Testis (tissue), 2 donors: ENCODE measurements at regions not wholly inside any gene's neighbourhood (a gene's known extent, or its start where the extent isn't known, plus 50 kb on each side); places are given as distances from the start of the nearest gene placed in this dataset.

Source experiments
- POLR2A ChIP-seq: fragments of 450-650 bp; IDR thresholded peaks from one replicate; pipeline ENCODE4 v1.6.1; 2017; ENCODE audit warnings: antibody characterized with exemption, mild to moderate bottlenecking, moderate library complexity
- TF ChIP-seq, protein P1 (sequence below), 3 experiments: fragments of 450-650 bp in 2 of 3; fragments of 200-600 bp in 1 of 3; sonication (generic) in 1 of 3; IDR thresholded peaks; one replicate each; pipeline ENCODE4 v1.5.1; 2016 to 2019; ENCODE audit warnings: antibody characterized with exemption in 3 of 3, mild to moderate bottlenecking in 2 of 3, moderate library complexity in 1 of 3

DNA sequence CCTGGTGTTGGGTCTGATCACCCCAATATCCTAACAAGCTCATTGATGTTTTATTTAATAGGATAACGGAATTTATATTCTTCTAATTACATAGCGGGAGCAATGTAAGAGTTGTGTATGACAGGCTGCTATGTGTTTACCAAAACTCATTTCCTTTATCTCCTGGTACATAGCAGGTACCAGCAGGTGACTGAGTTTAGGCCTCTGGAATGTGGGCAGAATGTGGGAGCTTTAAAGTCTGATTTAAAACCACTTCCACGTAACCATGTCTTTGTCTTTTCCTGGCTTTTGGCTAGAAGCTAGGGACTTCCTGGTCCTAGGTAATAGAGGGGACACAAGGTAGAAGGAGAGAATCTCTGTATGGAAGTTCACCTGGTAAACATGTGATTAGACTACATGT is 504.6 kb upstream of the SYNCRIP start:
- TF ChIP-seq, protein P1, sequence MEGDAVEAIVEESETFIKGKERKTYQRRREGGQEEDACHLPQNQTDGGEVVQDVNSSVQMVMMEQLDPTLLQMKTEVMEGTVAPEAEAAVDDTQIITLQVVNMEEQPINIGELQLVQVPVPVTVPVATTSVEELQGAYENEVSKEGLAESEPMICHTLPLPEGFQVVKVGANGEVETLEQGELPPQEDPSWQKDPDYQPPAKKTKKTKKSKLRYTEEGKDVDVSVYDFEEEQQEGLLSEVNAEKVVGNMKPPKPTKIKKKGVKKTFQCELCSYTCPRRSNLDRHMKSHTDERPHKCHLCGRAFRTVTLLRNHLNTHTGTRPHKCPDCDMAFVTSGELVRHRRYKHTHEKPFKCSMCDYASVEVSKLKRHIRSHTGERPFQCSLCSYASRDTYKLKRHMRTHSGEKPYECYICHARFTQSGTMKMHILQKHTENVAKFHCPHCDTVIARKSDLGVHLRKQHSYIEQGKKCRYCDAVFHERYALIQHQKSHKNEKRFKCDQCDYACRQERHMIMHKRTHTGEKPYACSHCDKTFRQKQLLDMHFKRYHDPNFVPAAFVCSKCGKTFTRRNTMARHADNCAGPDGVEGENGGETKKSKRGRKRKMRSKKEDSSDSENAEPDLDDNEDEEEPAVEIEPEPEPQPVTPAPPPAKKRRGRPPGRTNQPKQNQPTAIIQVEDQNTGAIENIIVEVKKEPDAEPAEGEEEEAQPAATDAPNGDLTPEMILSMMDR (IDR thresholded peaks at IDR 0.05): no peak
- no peak for TF ChIP-seq POLR2A
